ENCODE measurements at regions not wholly inside any gene's neighbourhood (a gene's known extent, or its start where the extent isn't known, plus 50 kb on each side); places are given as distances from the start of the nearest gene placed in this dataset.
"Not testable (repeated sequence)": the region's sequence is repeated elsewhere in the genome, so short reads cannot be mapped to it uniquely, and the experiment has no call there.

- H3K27ac ChIP-seq = no peak overlapping the region
- TF ChIP-seq, protein P1, sequence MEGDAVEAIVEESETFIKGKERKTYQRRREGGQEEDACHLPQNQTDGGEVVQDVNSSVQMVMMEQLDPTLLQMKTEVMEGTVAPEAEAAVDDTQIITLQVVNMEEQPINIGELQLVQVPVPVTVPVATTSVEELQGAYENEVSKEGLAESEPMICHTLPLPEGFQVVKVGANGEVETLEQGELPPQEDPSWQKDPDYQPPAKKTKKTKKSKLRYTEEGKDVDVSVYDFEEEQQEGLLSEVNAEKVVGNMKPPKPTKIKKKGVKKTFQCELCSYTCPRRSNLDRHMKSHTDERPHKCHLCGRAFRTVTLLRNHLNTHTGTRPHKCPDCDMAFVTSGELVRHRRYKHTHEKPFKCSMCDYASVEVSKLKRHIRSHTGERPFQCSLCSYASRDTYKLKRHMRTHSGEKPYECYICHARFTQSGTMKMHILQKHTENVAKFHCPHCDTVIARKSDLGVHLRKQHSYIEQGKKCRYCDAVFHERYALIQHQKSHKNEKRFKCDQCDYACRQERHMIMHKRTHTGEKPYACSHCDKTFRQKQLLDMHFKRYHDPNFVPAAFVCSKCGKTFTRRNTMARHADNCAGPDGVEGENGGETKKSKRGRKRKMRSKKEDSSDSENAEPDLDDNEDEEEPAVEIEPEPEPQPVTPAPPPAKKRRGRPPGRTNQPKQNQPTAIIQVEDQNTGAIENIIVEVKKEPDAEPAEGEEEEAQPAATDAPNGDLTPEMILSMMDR (conservative IDR thresholded peaks at IDR 0.05) = no peak
Measured at GRCh38 chr20:41714030-41714429, 95.9 kb upstream of the CHD6 start.

DNA sequence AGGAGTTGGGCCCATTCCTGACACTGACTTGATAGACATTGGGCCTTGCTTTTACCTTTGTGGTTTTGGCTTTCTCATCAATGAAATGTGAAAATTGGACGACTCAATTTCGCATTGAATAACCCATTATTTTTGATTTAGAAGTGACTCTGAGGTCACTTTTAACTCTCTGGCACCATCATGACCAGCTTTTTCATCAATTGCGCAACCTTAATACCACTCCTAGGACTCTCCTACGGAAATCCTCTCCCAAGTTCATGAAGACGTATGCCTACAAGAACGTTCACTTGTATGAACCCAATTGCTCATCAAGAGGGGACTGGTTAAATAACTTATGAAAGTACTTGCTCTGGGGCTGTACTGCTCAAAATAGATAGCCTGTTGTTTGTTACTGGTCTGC is 86.7 kb upstream of the CHD6 start:
- no peak overlapping the region for H3K27ac ChIP-seq
- TF ChIP-seq, protein P1 (conservative IDR thresholded peaks at IDR 0.05) = no peak

GRCh38 chr20:41702647-41703046 is 84.5 kb upstream of the CHD6 start:
- H3K27ac ChIP-seq = no peak overlapping the region
- TF ChIP-seq, protein P1 (conservative IDR thresholded peaks at IDR 0.05) = no peak

DNA sequence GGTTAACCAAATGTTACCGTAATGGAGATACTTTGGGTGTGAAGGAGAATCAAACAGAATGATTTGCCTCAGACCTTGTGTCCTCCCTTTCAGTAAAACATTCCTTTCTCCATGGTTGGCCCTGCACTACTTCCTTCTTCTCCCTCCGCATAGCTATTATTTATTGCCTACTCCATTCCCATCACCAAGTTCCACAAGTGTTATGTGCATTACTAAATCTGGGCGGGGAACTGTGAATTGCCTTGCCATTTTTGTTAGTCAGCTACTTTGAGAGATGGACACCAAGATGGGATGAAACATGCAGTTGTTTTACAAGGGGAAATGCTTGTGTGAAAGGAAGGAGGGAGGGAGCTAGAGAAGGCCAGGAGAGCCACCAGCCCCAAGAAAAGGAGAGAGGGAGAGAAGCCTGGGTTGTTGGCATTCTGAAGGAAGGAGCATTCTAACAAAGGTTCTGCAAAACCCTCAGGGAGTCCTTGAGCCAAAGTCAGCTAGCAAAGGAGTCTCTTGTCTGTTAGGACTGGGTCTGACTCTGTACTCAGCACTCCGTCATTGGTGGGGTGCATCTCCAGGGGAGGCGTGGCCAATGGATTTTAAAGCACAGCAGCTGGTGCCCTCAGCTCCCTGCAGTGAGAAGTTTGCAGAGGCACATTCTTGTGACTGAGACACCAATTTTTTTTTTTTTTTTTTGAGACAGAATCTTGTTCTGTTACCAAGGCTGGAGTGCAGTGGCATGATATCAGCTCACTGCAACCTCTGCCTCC is 83.6 kb upstream of the CHD6 start:
- TF ChIP-seq, protein P1 (conservative IDR thresholded peaks at IDR 0.05) = no peak
- no peak overlapping the region for H3K27ac ChIP-seq

- H3K27ac ChIP-seq = not testable (repeated sequence)
Measured at GRCh38 chr20:41699673-41700072, 81.5 kb upstream of the CHD6 start.

- H3K27ac ChIP-seq = no peak overlapping the region
- TF ChIP-seq, protein P1 (conservative IDR thresholded peaks at IDR 0.05) = peak; percentile 97
Measured at GRCh38 chr20:41697861-41698559, 79.8 kb upstream of the CHD6 start.

GRCh38 chr20:41696428-41696827 is 78.3 kb upstream of the CHD6 start:
- no peak overlapping the region for H3K27ac ChIP-seq
- TF ChIP-seq, protein P1 (conservative IDR thresholded peaks at IDR 0.05) = no peak

DNA sequence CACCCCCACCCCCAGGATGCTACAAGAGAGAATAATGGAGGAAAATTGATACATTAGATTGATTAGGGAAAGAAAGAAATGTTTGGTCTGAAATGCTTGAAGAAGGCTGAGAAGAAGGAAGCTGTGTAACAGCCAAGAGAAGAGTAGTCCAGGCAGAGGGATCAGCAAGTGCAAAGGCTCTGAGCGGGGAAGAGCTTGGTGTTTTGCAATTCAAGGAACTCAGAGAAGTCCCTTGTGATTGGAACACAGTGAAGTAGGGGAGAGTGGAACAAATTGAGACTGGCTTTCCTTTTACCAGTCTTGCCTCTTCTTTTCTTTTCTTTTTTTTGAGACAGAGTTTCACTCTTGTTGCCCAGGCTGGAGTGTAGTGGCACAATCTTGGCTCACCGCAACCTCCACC is 76.6 kb upstream of the CHD6 start:
- peak overlapping the region; percentile 98 for H3K27ac ChIP-seq
- TF ChIP-seq, protein P1 (conservative IDR thresholded peaks at IDR 0.05) = no peak
